ENCODE measurements at regions not wholly inside any gene's neighbourhood (a gene's known extent, or its start where the extent isn't known, plus 50 kb on each side); places are given as distances from the start of the nearest gene placed in this dataset.

GRCh38 chr10:58932126-58932525, 244.3 kb upstream of the PHYHIPL start:
- H3K4me3 ChIP-seq (ENCODE audit: low read depth, low read length) = no peak overlapping the region
- TF ChIP-seq, protein P1, sequence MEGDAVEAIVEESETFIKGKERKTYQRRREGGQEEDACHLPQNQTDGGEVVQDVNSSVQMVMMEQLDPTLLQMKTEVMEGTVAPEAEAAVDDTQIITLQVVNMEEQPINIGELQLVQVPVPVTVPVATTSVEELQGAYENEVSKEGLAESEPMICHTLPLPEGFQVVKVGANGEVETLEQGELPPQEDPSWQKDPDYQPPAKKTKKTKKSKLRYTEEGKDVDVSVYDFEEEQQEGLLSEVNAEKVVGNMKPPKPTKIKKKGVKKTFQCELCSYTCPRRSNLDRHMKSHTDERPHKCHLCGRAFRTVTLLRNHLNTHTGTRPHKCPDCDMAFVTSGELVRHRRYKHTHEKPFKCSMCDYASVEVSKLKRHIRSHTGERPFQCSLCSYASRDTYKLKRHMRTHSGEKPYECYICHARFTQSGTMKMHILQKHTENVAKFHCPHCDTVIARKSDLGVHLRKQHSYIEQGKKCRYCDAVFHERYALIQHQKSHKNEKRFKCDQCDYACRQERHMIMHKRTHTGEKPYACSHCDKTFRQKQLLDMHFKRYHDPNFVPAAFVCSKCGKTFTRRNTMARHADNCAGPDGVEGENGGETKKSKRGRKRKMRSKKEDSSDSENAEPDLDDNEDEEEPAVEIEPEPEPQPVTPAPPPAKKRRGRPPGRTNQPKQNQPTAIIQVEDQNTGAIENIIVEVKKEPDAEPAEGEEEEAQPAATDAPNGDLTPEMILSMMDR (IDR thresholded peaks at IDR 0.05; ENCODE audit: low read depth, low read length) = no peak

- H3K4me3 ChIP-seq (ENCODE audit: low read depth, low read length) = no peak overlapping the region
- TF ChIP-seq, protein P1 (IDR thresholded peaks at IDR 0.05; ENCODE audit: low read depth, low read length) = no peak
These were observed 243.7 kb upstream of the PHYHIPL start for GRCh38 chr10:58932577-58933314.

DNA sequence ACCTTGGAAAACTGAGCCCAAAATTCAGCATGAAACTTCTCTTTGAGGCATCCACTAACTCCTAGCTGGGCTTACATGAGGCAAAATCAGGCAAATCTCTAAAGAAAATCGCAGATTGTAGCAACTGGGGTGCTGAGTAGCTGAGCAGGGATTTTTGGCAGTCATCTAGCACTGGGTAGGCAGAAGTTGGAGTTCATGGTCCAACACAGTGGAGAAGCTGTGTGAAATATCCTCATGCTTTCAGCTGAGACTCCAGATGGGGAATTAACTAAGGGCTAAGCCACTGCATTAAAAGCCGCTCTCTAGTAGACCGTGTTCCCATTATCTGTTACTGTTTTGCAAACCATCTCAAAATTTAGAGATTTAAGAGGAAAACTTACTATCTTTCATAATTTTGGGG, 240.1 kb upstream of the PHYHIPL start:
- TF ChIP-seq, protein P1 (IDR thresholded peaks at IDR 0.05; ENCODE audit: low read depth, low read length) = no peak
- no peak overlapping the region for H3K4me3 ChIP-seq (ENCODE audit: low read depth, low read length)

DNA sequence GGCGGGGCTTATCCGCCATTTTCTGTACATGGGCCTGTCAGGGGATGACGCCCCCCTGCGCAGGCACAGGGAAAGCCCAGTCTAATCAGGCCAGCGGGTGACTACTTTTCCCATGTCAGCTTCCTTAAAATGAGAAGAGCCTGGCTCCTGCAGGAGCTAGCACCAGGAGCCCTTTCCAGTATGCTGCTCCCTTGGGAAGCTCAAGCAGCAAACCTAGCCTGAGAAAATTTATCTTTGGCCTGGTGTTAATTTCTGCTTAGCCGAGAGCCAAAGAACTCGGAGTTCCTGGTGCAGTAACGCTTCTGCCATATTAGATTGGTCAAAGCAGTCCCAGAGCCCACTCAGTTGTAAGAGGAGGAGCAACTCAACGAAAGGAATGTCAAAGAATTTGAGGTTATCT, 239.0 kb upstream of the PHYHIPL start:
- TF ChIP-seq, protein P1 (IDR thresholded peaks at IDR 0.05; ENCODE audit: low read depth, low read length) = no peak
- H3K4me3 ChIP-seq (ENCODE audit: low read depth, low read length) = no peak overlapping the region

- TF ChIP-seq, protein P1 (IDR thresholded peaks at IDR 0.05; ENCODE audit: low read depth, low read length) = no peak
- no peak overlapping the region for H3K4me3 ChIP-seq (ENCODE audit: low read depth, low read length)
These were observed 233.7 kb upstream of the PHYHIPL start for GRCh38 chr10:58942724-58943123.

- H3K4me3 ChIP-seq (ENCODE audit: low read depth, low read length) = no peak overlapping the region
- TF ChIP-seq, protein P1 (IDR thresholded peaks at IDR 0.05; ENCODE audit: low read depth, low read length) = no peak
These were observed 233.1 kb upstream of the PHYHIPL start for GRCh38 chr10:58943256-58943890.

- TF ChIP-seq, protein P1 (IDR thresholded peaks at IDR 0.05; ENCODE audit: low read depth, low read length) = no peak
- no peak overlapping the region for H3K4me3 ChIP-seq (ENCODE audit: low read depth, low read length)
These were observed 232.5 kb upstream of the PHYHIPL start for GRCh38 chr10:58943960-58944359.

Measured in WI38 (cell line).